IMR-90 (cell line): ENCODE measurements at regions not wholly inside any gene's neighbourhood (a gene's known extent, or its start where the extent isn't known, plus 50 kb on each side); places are given as distances from the start of the nearest gene placed in this dataset.

Experiments
- ATAC-seq: fragments of 200-7000 bp; cut with Tn5 transposase; 2 replicates; pipeline ENCODE4 v1.9.1; 2020; ENCODE audit warnings: low read depth, mild to moderate bottlenecking, moderate library complexity
- BruUV-seq: library from RNA; stranded (reverse); fragments of 400-500 nt; replicated peaks from 2 replicates; lab custom pipeline; 2021; lab: Mats Ljungman, UMichigan
- CTCF ChIA-PET: fragments of 300-600 bp; formaldehyde crosslinking; extraction: SDS; loops from one replicate; lab custom pipeline; 2021; ENCODE audit warnings: antibody characterized with exemption; lab: Yijun Ruan, JAX
- POLR2A ChIA-PET: fragments of 300-600 bp; sonication (Branson Sonifier 250); formaldehyde crosslinking; loops from one replicate; lab custom pipeline; 2022; ENCODE audit warnings: antibody characterized with exemption; ENCODE audit not compliant: unreplicated experiment; lab: Charles Lee
- DNase-seq: peaks from one replicate; pipeline ENCODE4 v3.0.0; 2013
- H2AFZ ChIP-seq: replicated peaks from 2 replicates; pipeline ENCODE3; 2013; ENCODE audit warnings: low read length, mild to moderate bottlenecking; ENCODE audit not compliant: poor library complexity
- H2AK5ac ChIP-seq: 2 replicates; pipeline ENCODE4 v1.6.1; 2013; ENCODE audit warnings: low read depth, low read length, inconsistent platforms
- H2AK9ac ChIP-seq: replicated peaks from 2 replicates; pipeline ENCODE3; 2013; ENCODE audit warnings: mild to moderate bottlenecking, low read depth, low read length, moderate library complexity; ENCODE audit not compliant: poor library complexity
- H2BK120ac ChIP-seq: 2 replicates; pipeline ENCODE4 v1.6.1; 2013; ENCODE audit warnings: low read depth, low read length, inconsistent platforms
- H2BK15ac ChIP-seq: 3 replicates; pipeline ENCODE4 v1.6.1; 2013; ENCODE audit warnings: low read depth, low read length, inconsistent platforms
- H2BK20ac ChIP-seq: 2 replicates; pipeline ENCODE4 v1.6.1; 2013; ENCODE audit warnings: low read depth, mild to moderate bottlenecking, inconsistent platforms, low read length, moderate library complexity
- H2BK5ac ChIP-seq: 2 replicates; pipeline ENCODE4 v1.6.1; 2013; ENCODE audit warnings: mild to moderate bottlenecking, low read depth, low read length, inconsistent platforms; ENCODE audit not compliant: poor library complexity, severe bottlenecking
- H3K14ac ChIP-seq: replicated peaks from 2 replicates; pipeline ENCODE4 v1.6.1; 2013; ENCODE audit warnings: low read depth, low read length, inconsistent platforms
- H3K18ac ChIP-seq: 2 replicates; pipeline ENCODE4 v1.6.1; 2013; ENCODE audit warnings: low read depth, low read length, control low read depth
- H3K23ac ChIP-seq: 2 replicates; pipeline ENCODE4 v1.6.1; 2013; ENCODE audit warnings: low read depth, low read length, inconsistent platforms
- H3K27ac ChIP-seq: 2 replicates; pipeline ENCODE4 v1.5.1; 2013; ENCODE audit warnings: mild to moderate bottlenecking, control low read depth, low read length; ENCODE audit not compliant: insufficient read depth
- H3K27me3 ChIP-seq: 2 replicates; pipeline ENCODE4 v1.6.1; 2013; ENCODE audit warnings: low read length; ENCODE audit not compliant: control insufficient read depth, insufficient read depth
- H3K36me3 ChIP-seq: 2 replicates; pipeline ENCODE4 v1.6.1; 2013; ENCODE audit warnings: low read length, mixed read lengths; ENCODE audit not compliant: control insufficient read depth, insufficient read depth
- H3K4ac ChIP-seq: 2 replicates; pipeline ENCODE4 v1.6.1; 2013; ENCODE audit warnings: low read depth, low read length, inconsistent platforms
- H3K4me1 ChIP-seq: 2 replicates; pipeline ENCODE4 v1.6.1; 2013; ENCODE audit warnings: low read length, mixed read lengths; ENCODE audit not compliant: control insufficient read depth, insufficient read depth
- H3K4me2 ChIP-seq: 2 replicates; pipeline ENCODE4 v1.6.1; 2013; ENCODE audit warnings: low read depth, mild to moderate bottlenecking, control low read depth, low read length, moderate library complexity
- H3K4me3 ChIP-seq: 2 replicates; pipeline ENCODE4 v1.5.1; 2013; ENCODE audit warnings: low read depth, mild to moderate bottlenecking, control low read depth, low read length, moderate library complexity; ENCODE audit not compliant: insufficient read depth
- H3K56ac ChIP-seq: 2 replicates; pipeline ENCODE4 v1.6.1; 2013; ENCODE audit warnings: low read length, inconsistent platforms; ENCODE audit not compliant: insufficient read depth; ENCODE audit errors: extremely low read depth
- H3K79me1 ChIP-seq, 2 experiments: 2 replicates each; pipeline ENCODE4 v1.6.1; 2013; ENCODE audit warnings: low read length in 2 of 2, inconsistent platforms in 1 of 2, low read depth in 1 of 2
- H3K9ac ChIP-seq: 2 replicates; pipeline ENCODE4 v1.6.1; 2013; ENCODE audit warnings: low read depth, low read length, control low read depth
- H3K9me1 ChIP-seq: 2 replicates; pipeline ENCODE4 v1.6.1; 2013; ENCODE audit warnings: low read length, inconsistent platforms; ENCODE audit not compliant: insufficient read depth
- H3K9me3 ChIP-seq: 2 replicates; pipeline ENCODE4 v1.6.1; 2013; ENCODE audit warnings: low read length; ENCODE audit not compliant: control insufficient read depth, insufficient read depth
- H4K20me1 ChIP-seq: 2 replicates; pipeline ENCODE4 v1.6.1; 2013; ENCODE audit warnings: low read length, inconsistent platforms; ENCODE audit not compliant: insufficient read depth
- H4K5ac ChIP-seq: 2 replicates; pipeline ENCODE4 v1.6.1; 2013; ENCODE audit warnings: mild to moderate bottlenecking, low read depth, low read length, control low read depth
- H4K8ac ChIP-seq, 2 experiments: 2 replicates each; pipeline ENCODE4 v1.6.1; 2013; ENCODE audit warnings: low read depth in 2 of 2, low read length in 2 of 2, control low read depth in 1 of 2, inconsistent platforms in 1 of 2
- H4K91ac ChIP-seq: 2 replicates; pipeline ENCODE4 v1.6.1; 2013; ENCODE audit warnings: low read depth, low read length, inconsistent platforms; ENCODE audit not compliant: insufficient read depth
- CEBPB ChIP-seq: IDR thresholded peaks from 2 replicates; pipeline ENCODE4 v1.6.1; 2012; ENCODE audit warnings: low read depth, low read length, improper control_type of control experiment
- CHD1 ChIP-seq: IDR thresholded peaks from 2 replicates; pipeline ENCODE4 v1.6.1; 2012; ENCODE audit warnings: low read depth, low read length, improper control_type of control experiment
- FOS ChIP-seq: fragments of 150-350 bp; IDR thresholded peaks from 2 replicates; pipeline ENCODE4 v1.6.1; 2016; ENCODE audit warnings: low read depth, low read length
- MAZ ChIP-seq: IDR thresholded peaks from 2 replicates; pipeline ENCODE4 v1.6.1; 2012; ENCODE audit warnings: low read depth, mild to moderate bottlenecking, low read length, improper control_type of control experiment, moderate library complexity, borderline replicate concordance
- MXI1 ChIP-seq: IDR thresholded peaks from 2 replicates; pipeline ENCODE4 v1.6.1; 2012; ENCODE audit warnings: low read depth, mild to moderate bottlenecking, low read length, moderate library complexity, borderline replicate concordance
- RCOR1 ChIP-seq: IDR thresholded peaks from 2 replicates; pipeline ENCODE4 v1.6.1; 2012; ENCODE audit warnings: mild to moderate bottlenecking, low read length, improper control_type of control experiment; ENCODE audit not compliant: insufficient replicate concordance
- SMC3 ChIP-seq: fragments of 150-350 bp; IDR thresholded peaks from 2 replicates; pipeline ENCODE4 v1.6.1; 2016; ENCODE audit warnings: low read depth, mild to moderate bottlenecking, antibody characterized with exemption, low read length, moderate library complexity
- WGBS, 2 experiments: methylation state at CpG; one replicate each; pipeline versions ENCODE4 v1.1.5 to v1.1.7; 2013; ENCODE audit warnings: missing lambda C conversion rate in 2 of 2; ENCODE audit not compliant: insufficient read length in 1 of 2; ENCODE audit errors: extremely low coverage in 2 of 2; 5-methylcytosine and 5-hydroxymethylcytosine counted together
- dilution Hi-C: fragments of 300-500 bp; cut with HindIII; formaldehyde crosslinking; loops from one replicate; pipeline ENCODE4 v1.14.3; 2018; ENCODE audit warnings: low sequenced_read_pairs; ENCODE audit not compliant: unreplicated experiment
- in situ Hi-C: fragments of 300-500 bp; cut with MboI; formaldehyde crosslinking; loops from 3 replicates; pipeline ENCODE4 v1.14.3; 2019; ENCODE audit warnings: low sequenced_read_pairs, inconsistent platforms, mixed read lengths
- intact Hi-C: fragments of 100-400 bp; cut with micrococcal nuclease; formaldehyde crosslinking; loops from 2 replicates; pipeline ENCODE4 v1.10.0; 2022
- TF ChIP-seq, protein P1 (sequence below): conservative IDR thresholded peaks from 2 replicates; pipeline ENCODE4 v1.5.1; 2012; ENCODE audit warnings: mild to moderate bottlenecking, low read depth, low read length, improper control_type of control experiment

DNA sequence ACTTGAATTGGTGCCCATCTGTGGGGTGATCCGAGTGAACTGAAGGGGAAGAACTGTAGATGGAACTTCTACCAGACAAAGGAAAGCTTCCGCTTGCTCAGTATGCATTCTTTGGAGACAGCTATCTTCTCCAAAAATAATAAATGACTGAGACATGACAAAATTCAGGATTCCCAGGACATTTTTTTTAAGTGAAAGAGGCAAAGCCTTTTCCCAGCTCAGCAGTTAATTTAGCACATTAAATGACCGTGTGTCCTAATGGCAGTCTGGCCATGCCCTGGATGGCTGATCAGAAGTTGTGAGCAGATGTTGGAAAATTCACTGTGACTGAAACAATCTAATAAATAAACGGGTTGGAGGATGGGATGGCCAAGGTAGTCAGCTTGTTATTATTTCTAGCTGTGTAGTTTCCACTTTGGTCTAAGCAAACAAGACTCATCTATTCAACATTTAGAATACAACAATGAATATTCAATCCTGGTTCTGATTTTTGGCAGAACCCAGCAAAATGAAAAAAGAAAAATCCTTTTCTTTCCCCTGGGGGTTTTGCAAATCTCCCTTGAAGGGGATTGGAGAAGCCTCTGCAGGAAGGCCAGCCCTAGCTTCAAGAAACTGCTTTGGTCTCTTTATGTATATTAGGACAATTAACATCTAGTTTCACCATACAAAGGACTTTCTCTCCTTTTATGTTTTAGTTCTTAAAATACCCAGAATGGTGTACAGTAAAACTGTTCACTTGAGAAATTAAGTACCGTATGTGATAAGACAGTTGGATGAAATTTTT lies 540.9 kb upstream of the MDFIC2 start:
- Histone ChIP-seq H3K9me3 (no peaks in the 10 kb centered on the region), H3K14ac (peak overlapping the region; percentile 54; the same call in 1 of the 2 replicates), H2BK15ac (peak overlapping the region; percentile 77; the same call in 2 of the 3 replicates), H2AK9ac (no peak overlapping the region), H3K23ac (no peak overlapping the region; the same call in 1 of the 2 replicates), H4K20me1 (no peaks in the 10 kb centered on the region), H4K91ac (peak overlapping the region; percentile 35), H2BK5ac (peak overlapping the region; percentile 60), H3K4me3 (no peak overlapping the region), H3K79me1 (no peaks in the 10 kb centered on the region; a peak in 1 of 4 replicates), H3K4me1 (peaks cover 34% of the 10 kb centered on the region), H4K5ac (peak overlapping the region; percentile 69), H2BK20ac (peak overlapping the region; percentile 89), H3K9me1 (peaks cover 14% of the 10 kb centered on the region), H3K4me2 (no peak overlapping the region), H3K18ac (peak overlapping the region; percentile 67), H3K27ac (no peak overlapping the region), H3K9ac (no peak overlapping the region), H3K36me3 (no peaks in the 10 kb centered on the region), H4K8ac (peak overlapping the region in 1 of 2 experiments; percentile 41; a peak in 1 of 4 replicates), H3K56ac (no peak overlapping the region), H2AFZ (no peak overlapping the region), H3K27me3 (no peaks in the 10 kb centered on the region), H3K4ac (peak overlapping the region; percentile 58), H2AK5ac (peak overlapping the region; percentile 29), H2BK120ac (peak overlapping the region; percentile 36)
- ChIA-PET POLR2A (interaction anchor here (0.6 kb wide), 1 partner anchor 8 kb away, joined by 3 read pairs; no protein-coding TSS in a partner anchor), CTCF (interaction anchor here (0.6 kb wide), 1 partner anchor 141 kb away, joined by 3 read pairs; no protein-coding TSS in a partner anchor)
- BruUV-seq = no TSS peak
- TF ChIP-seq SMC3 = no peak
- no peak for TF ChIP-seq MXI1
- no peak for TF ChIP-seq MAZ
- no peak for TF ChIP-seq RCOR1
- TF ChIP-seq FOS = no peak
- TF ChIP-seq CHD1 = no peak
- TF ChIP-seq, protein P1, sequence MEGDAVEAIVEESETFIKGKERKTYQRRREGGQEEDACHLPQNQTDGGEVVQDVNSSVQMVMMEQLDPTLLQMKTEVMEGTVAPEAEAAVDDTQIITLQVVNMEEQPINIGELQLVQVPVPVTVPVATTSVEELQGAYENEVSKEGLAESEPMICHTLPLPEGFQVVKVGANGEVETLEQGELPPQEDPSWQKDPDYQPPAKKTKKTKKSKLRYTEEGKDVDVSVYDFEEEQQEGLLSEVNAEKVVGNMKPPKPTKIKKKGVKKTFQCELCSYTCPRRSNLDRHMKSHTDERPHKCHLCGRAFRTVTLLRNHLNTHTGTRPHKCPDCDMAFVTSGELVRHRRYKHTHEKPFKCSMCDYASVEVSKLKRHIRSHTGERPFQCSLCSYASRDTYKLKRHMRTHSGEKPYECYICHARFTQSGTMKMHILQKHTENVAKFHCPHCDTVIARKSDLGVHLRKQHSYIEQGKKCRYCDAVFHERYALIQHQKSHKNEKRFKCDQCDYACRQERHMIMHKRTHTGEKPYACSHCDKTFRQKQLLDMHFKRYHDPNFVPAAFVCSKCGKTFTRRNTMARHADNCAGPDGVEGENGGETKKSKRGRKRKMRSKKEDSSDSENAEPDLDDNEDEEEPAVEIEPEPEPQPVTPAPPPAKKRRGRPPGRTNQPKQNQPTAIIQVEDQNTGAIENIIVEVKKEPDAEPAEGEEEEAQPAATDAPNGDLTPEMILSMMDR = no peak
- TF ChIP-seq CEBPB = no peak
- intact Hi-C loops (no loop called here), dilution Hi-C loops (no loop called here), in situ Hi-C loops (no loop called here)
- WGBS, 2 experiments = no CpG with 5 or more reads among the region's 5 CpGs
- DNase-seq (no peak), ATAC-seq (no peak)
